Activated CD8-positive, alpha-beta T cell treated with anti-CD3 and anti-CD28 coated beads for 36 hours (primary cell): ENCODE measurements at regions not wholly inside any gene's neighbourhood (a gene's known extent, or its start where the extent isn't known, plus 50 kb on each side); places are given as distances from the start of the nearest gene placed in this dataset.

ENCODE experiments used
- ATAC-seq: fragments of 200-7000 bp; cut with Tn5 transposase; one replicate; pipeline ENCODE4 v1.10.0; 2021; ENCODE audit warnings: mild to moderate bottlenecking, moderate library complexity
- CTCF ChIA-PET: fragments of 350-600 bp; sonication (Branson Sonifier 250); formaldehyde crosslinking; loops from one replicate; lab custom pipeline; 2021; ENCODE audit warnings: antibody characterized with exemption; lab: Charles Lee
- POLR2A ChIA-PET: fragments of 350-600 bp; sonication (Branson Sonifier 250); formaldehyde crosslinking; loops from one replicate; lab custom pipeline; 2021; ENCODE audit warnings: antibody characterized with exemption; lab: Charles Lee
- DNase-seq: peaks from one replicate; pipeline ENCODE4 v3.0.0-alpha.2; 2020
- H3K27ac Mint-ChIP-seq: one replicate; pipeline ENCODE4 v1.8.0; 2021; ENCODE audit warnings: mild to moderate bottlenecking, mixed read lengths
- H3K27me3 Mint-ChIP-seq: one replicate; pipeline ENCODE4 v1.8.0; 2021; ENCODE audit warnings: mixed read lengths
- H3K36me3 Mint-ChIP-seq: one replicate; pipeline ENCODE4 v1.8.0; 2021; ENCODE audit warnings: low read depth, mixed read lengths
- H3K4me1 Mint-ChIP-seq: one replicate; pipeline ENCODE4 v1.8.0; 2021; ENCODE audit warnings: low read depth, mixed read lengths
- H3K4me3 Mint-ChIP-seq: one replicate; pipeline ENCODE4 v1.8.0; 2021; ENCODE audit warnings: mild to moderate bottlenecking, moderate library complexity, mixed read lengths
- H3K9me3 Mint-ChIP-seq: one replicate; pipeline ENCODE4 v1.8.0; 2021; ENCODE audit warnings: mixed read lengths
- CTCF ChIP-seq: fragments of 200-600 bp; IDR thresholded peaks from one replicate; pipeline ENCODE4 v1.8.0; 2022; ENCODE audit warnings: antibody characterized with exemption, mild to moderate bottlenecking
- intact Hi-C: fragments of 100-400 bp; cut with micrococcal nuclease; formaldehyde crosslinking; loops from one replicate; pipeline ENCODE4 v1.10.0; 2022

GRCh38 chr13:34364633-34365032, 546.7 kb downstream of the RFC3 start:
- no peaks in the 10 kb centered on the region for H3K4me1 Mint-ChIP-seq
- intact Hi-C loops: no loop called here
- TF ChIP-seq CTCF: no peak
- H3K36me3 Mint-ChIP-seq: no peaks in the 10 kb centered on the region
- H3K27ac Mint-ChIP-seq: no peak overlapping the region
- POLR2A ChIA-PET: no interaction called here
- ATAC-seq: no peak
- no peaks in the 10 kb centered on the region for H3K9me3 Mint-ChIP-seq
- CTCF ChIA-PET: no interaction called here
- H3K4me3 Mint-ChIP-seq: no peak overlapping the region
- no peaks in the 10 kb centered on the region for H3K27me3 Mint-ChIP-seq
- DNase-seq: no peak

DNA sequence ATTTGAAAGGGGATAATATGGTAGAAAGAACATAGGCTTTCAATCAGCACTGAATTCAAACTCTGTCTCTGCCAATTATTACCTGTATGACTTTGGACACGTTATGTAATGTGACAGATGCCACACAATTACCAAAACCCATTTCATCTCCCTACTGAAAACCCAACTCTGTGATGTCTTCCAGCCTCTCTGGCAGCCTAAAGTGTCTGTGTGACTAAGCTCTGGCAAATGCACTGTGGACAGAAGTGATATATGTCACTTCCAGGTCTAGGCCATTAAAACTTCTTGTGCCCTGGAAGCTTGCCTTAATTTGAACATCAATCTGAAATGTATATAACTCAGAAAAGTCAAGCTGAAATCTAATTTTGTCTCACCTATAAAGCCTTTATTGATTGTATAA, 552.0 kb downstream of the RFC3 start:
- no peak for TF ChIP-seq CTCF
- H3K36me3 Mint-ChIP-seq: no peaks in the 10 kb centered on the region
- intact Hi-C loops: no loop called here
- no peak overlapping the region for H3K4me3 Mint-ChIP-seq
- POLR2A ChIA-PET: no interaction called here
- DNase-seq (no peak), ATAC-seq (no peak)
- H3K27ac Mint-ChIP-seq: no peak overlapping the region
- no peaks in the 10 kb centered on the region for H3K9me3 Mint-ChIP-seq
- H3K27me3 Mint-ChIP-seq: no peaks in the 10 kb centered on the region
- CTCF ChIA-PET: interaction anchor here (0.6 kb wide), 1 partner anchor 760 kb away, joined by 3 read pairs; no protein-coding TSS in a partner anchor
- no peaks in the 10 kb centered on the region for H3K4me1 Mint-ChIP-seq

- CTCF ChIA-PET: no interaction called here
- Mint-ChIP-seq H3K36me3 (no peaks in the 10 kb centered on the region), H3K27me3 (no peaks in the 10 kb centered on the region), H3K9me3 (no peaks in the 10 kb centered on the region), H3K4me1 (no peaks in the 10 kb centered on the region), H3K27ac (no peak overlapping the region), H3K4me3 (no peak overlapping the region)
- POLR2A ChIA-PET: no interaction called here
- TF ChIP-seq CTCF: no peak
- intact Hi-C loops: no loop called here
- DNase-seq (no peak), ATAC-seq (no peak)
These were observed 553.2 kb downstream of the RFC3 start for GRCh38 chr13:34371108-34371507.

DNA sequence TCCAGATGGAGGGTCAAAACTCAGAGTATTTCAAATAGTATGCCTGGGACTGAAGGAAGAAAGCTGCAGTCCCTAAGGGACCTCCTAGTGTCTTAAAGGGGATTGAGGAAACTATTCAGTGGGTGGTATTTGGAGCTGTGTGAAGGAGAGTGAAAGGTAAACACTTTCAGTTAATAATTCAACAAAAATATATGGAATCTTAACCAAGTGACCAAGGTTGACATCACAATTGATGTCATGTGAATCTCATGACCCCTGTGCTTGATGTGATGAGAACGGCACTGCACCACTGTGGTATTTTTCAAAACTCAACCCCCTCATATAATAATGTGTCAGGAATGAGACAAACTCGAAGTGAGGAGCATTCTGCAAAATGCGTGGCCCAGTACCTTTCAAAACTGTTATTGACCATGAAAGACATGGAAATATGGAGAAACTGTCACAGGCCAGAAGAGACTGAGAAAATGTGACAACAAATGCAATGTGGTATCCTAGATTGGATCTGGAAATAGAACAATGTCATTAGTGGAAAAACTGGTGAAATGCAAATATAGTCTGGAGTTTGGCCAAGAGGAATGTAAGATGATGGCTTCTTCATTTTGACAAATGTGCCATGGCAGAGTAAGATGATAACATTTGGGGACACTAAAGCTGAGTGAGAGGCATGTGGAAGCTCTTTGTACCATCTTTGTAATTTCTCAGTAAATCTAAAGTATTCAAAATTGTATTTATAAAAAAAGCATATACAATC, 553.9 kb downstream of the RFC3 start:
- Mint-ChIP-seq H3K4me3 (no peak overlapping the region), H3K27ac (no peak overlapping the region), H3K27me3 (no peaks in the 10 kb centered on the region), H3K4me1 (no peaks in the 10 kb centered on the region), H3K9me3 (no peaks in the 10 kb centered on the region), H3K36me3 (no peaks in the 10 kb centered on the region)
- intact Hi-C loops: no loop called here
- no peak for ATAC-seq
- CTCF ChIA-PET: no interaction called here
- DNase-seq: no peak
- POLR2A ChIA-PET: no interaction called here
- TF ChIP-seq CTCF: no peak

DNA sequence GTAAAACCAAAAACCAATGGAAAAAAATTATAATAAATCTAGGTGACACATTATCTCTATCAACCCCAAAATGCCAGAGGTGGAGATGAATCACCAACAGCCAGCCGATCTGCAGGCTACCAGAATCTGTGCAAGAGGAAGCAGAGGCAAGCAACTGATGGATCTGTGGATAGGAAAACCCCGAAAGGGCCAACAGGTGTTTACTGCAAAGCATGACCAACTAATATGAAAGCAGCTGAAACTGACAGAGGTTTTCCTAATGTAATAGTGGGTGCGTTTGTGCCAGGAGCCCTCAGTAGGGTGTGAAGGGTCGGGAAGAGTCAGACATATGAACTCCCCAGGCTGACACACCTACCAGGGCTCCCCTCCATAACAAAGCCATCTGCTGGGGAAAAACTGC, 554.6 kb downstream of the RFC3 start:
- no peaks in the 10 kb centered on the region for H3K9me3 Mint-ChIP-seq
- no peak overlapping the region for H3K4me3 Mint-ChIP-seq
- ATAC-seq (no peak), DNase-seq (no peak)
- ChIA-PET CTCF (no interaction called here), POLR2A (no interaction called here)
- TF ChIP-seq CTCF: no peak
- no peaks in the 10 kb centered on the region for H3K4me1 Mint-ChIP-seq
- intact Hi-C loops: no loop called here
- no peaks in the 10 kb centered on the region for H3K27me3 Mint-ChIP-seq
- no peak overlapping the region for H3K27ac Mint-ChIP-seq
- H3K36me3 Mint-ChIP-seq: no peaks in the 10 kb centered on the region
